ENCODE measurements at regions not wholly inside any gene's neighbourhood (a gene's known extent, or its start where the extent isn't known, plus 50 kb on each side); places are given as distances from the start of the nearest gene placed in this dataset.

GRCh38 chr9:71357346-71357745 lies 235.9 kb upstream of the TRPM3 start:
- TF ChIP-seq CTCF (IDR thresholded peaks at IDR 0.05): no peak
- ATAC-seq (no peak), DNase-seq (no peak)
- Histone ChIP-seq H3K9me3 (no peaks in the 10 kb centered on the region), H3K4me3 (no peak overlapping the region), H3K27me3 (ENCODE audit: low read depth) (no peaks in the 10 kb centered on the region), H3K36me3 (no peaks in the 10 kb centered on the region), H3K27ac (no peak overlapping the region), H3K4me1 (no peaks in the 10 kb centered on the region)
- intact Hi-C loops (cut with DNase I): no loop called here

- no peaks in the 10 kb centered on the region for H3K27me3 ChIP-seq (ENCODE audit: low read depth)
- H3K27ac ChIP-seq: no peak overlapping the region
- no peaks in the 10 kb centered on the region for H3K36me3 ChIP-seq
- DNase-seq: no peak
- no peak for TF ChIP-seq CTCF (IDR thresholded peaks at IDR 0.05)
- no peak for ATAC-seq
- no peak overlapping the region for H3K4me3 ChIP-seq
- H3K4me1 ChIP-seq: no peaks in the 10 kb centered on the region
- H3K9me3 ChIP-seq: no peaks in the 10 kb centered on the region
- intact Hi-C loops (cut with DNase I): no loop called here
Measured at GRCh38 chr9:71355884-71356283, 234.5 kb upstream of the TRPM3 start.

- no peaks in the 10 kb centered on the region for H3K27me3 ChIP-seq (ENCODE audit: low read depth)
- no peak for ATAC-seq
- no peak for TF ChIP-seq CTCF (IDR thresholded peaks at IDR 0.05)
- no peak overlapping the region for H3K4me3 ChIP-seq
- H3K4me1 ChIP-seq: no peaks in the 10 kb centered on the region
- H3K9me3 ChIP-seq: no peaks in the 10 kb centered on the region
- H3K27ac ChIP-seq: no peak overlapping the region
- no peaks in the 10 kb centered on the region for H3K36me3 ChIP-seq
- no peak for DNase-seq
- intact Hi-C loops (cut with DNase I): no loop called here
Measured at GRCh38 chr9:71353720-71354119, 232.3 kb upstream of the TRPM3 start.

GRCh38 chr9:71352837-71353236 lies 231.4 kb upstream of the TRPM3 start:
- ATAC-seq: no peak

GRCh38 chr9:71349218-71349617 lies 227.8 kb upstream of the TRPM3 start:
- H3K27ac ChIP-seq: no peak overlapping the region
- H3K27me3 ChIP-seq (ENCODE audit: low read depth): no peaks in the 10 kb centered on the region
- intact Hi-C loops (cut with DNase I): no loop called here
- DNase-seq (no peak), ATAC-seq (no peak)
- no peaks in the 10 kb centered on the region for H3K4me1 ChIP-seq
- H3K4me3 ChIP-seq: no peak overlapping the region
- no peaks in the 10 kb centered on the region for H3K9me3 ChIP-seq
- H3K36me3 ChIP-seq: no peaks in the 10 kb centered on the region
- TF ChIP-seq CTCF (IDR thresholded peaks at IDR 0.05): no peak

More at GRCh38 chr9:71352837-71353236, 231.4 kb upstream of the TRPM3 start:
- Histone ChIP-seq H3K9me3 (no peaks in the 10 kb centered on the region), H3K36me3 (no peaks in the 10 kb centered on the region), H3K4me1 (no peaks in the 10 kb centered on the region), H3K4me3 (no peak overlapping the region), H3K27ac (no peak overlapping the region), H3K27me3 (ENCODE audit: low read depth) (no peaks in the 10 kb centered on the region)
- intact Hi-C loops (cut with DNase I): no loop called here
- DNase-seq: no peak
- TF ChIP-seq CTCF (IDR thresholded peaks at IDR 0.05): no peak

- TF ChIP-seq CTCF (IDR thresholded peaks at IDR 0.05): no peak
- ATAC-seq: no peak
Measured at GRCh38 chr9:71333321-71333720, 211.9 kb upstream of the TRPM3 start.

More at GRCh38 chr9:71333321-71333720, 211.9 kb upstream of the TRPM3 start:
- Histone ChIP-seq H3K27ac (no peak overlapping the region), H3K36me3 (no peaks in the 10 kb centered on the region), H3K4me3 (no peak overlapping the region), H3K4me1 (no peaks in the 10 kb centered on the region), H3K27me3 (ENCODE audit: low read depth) (peaks cover 6% of the 10 kb centered on the region), H3K9me3 (no peaks in the 10 kb centered on the region)
- intact Hi-C loops (cut with DNase I): no loop called here
- no peak for DNase-seq
